CD4-positive, CD25-positive, alpha-beta regulatory T cell (primary cell): ENCODE measurements at regions not wholly inside any gene's neighbourhood (a gene's known extent, or its start where the extent isn't known, plus 50 kb on each side); places are given as distances from the start of the nearest gene placed in this dataset.

Source experiments
- ATAC-seq, 2 donors: fragments of 150-1000 bp; cut with Tn5 transposase; one replicate each; pipeline ENCODE4 v1.10.0; 2021; ENCODE audit warnings: low read depth in 2 of 2, moderate number of reproducible peaks in 2 of 2, moderate library complexity in 1 of 2
- DNase-seq, 3 donors: peaks; one replicate each; pipeline versions ENCODE4 v3.0.0 to v3.0.0-alpha.2; 2012 to 2022; ENCODE audit warnings: mixed read lengths in 1 of 3
- H3K27ac ChIP-seq: one replicate; pipeline ENCODE4 v1.7.0; 2013; ENCODE audit warnings: mild to moderate bottlenecking, low read length; ENCODE audit not compliant: insufficient read depth, poor library complexity, severe bottlenecking
- H3K27me3 ChIP-seq: one replicate; pipeline ENCODE4 v1.7.0; 2013; ENCODE audit warnings: low read length; ENCODE audit not compliant: control insufficient read depth, insufficient read depth
- H3K36me3 ChIP-seq: one replicate; pipeline ENCODE4 v1.7.0; 2013; ENCODE audit warnings: mild to moderate bottlenecking, low read length, moderate library complexity; ENCODE audit not compliant: control insufficient read depth, insufficient read depth
- H3K4me1 ChIP-seq: 2 replicates; pipeline ENCODE4 v1.7.0; 2013; ENCODE audit warnings: mild to moderate bottlenecking, low read length; ENCODE audit not compliant: insufficient read depth, control insufficient read depth, poor library complexity, severe bottlenecking
- H3K4me3 ChIP-seq: one replicate; pipeline ENCODE4 v1.7.0; 2013; ENCODE audit warnings: low read depth, mild to moderate bottlenecking, low read length, moderate library complexity
- H3K9me3 ChIP-seq, 2 experiments: 1 replicate in 1 of 2; 2 replicates in 1 of 2; pipeline ENCODE4 v1.7.0; 2013; ENCODE audit warnings: low read length in 2 of 2, mild to moderate bottlenecking in 1 of 2, moderate library complexity in 1 of 2; ENCODE audit not compliant: control insufficient read depth in 2 of 2
- H3K27ac Mint-ChIP-seq, 3 donors: one replicate each; pipeline ENCODE4 v1.8.0; 2020 to 2022; ENCODE audit warnings: mild to moderate bottlenecking in 3 of 3, mixed read lengths in 3 of 3, moderate library complexity in 2 of 3
- H3K27me3 Mint-ChIP-seq: one replicate; pipeline ENCODE4 v1.8.0; 2022; ENCODE audit warnings: mild to moderate bottlenecking, mixed read lengths
- H3K36me3 Mint-ChIP-seq: one replicate; pipeline ENCODE4 v1.8.0; 2020; ENCODE audit warnings: mixed read lengths
- H3K4me1 Mint-ChIP-seq, 4 donors: one replicate each; pipeline ENCODE4 v1.8.0; 2020 to 2022; ENCODE audit warnings: mixed read lengths in 4 of 4, mild to moderate bottlenecking in 1 of 4
- H3K4me3 Mint-ChIP-seq, 4 donors: one replicate each; pipeline ENCODE4 v1.8.0; 2020 to 2022; ENCODE audit warnings: mild to moderate bottlenecking in 4 of 4, mixed read lengths in 4 of 4, moderate library complexity in 3 of 4
- H3K9me3 Mint-ChIP-seq, 7 donors: one replicate each; pipeline ENCODE4 v1.8.0; 2020 to 2022; ENCODE audit warnings: mixed read lengths in 7 of 7, mild to moderate bottlenecking in 3 of 7, moderate library complexity in 2 of 7

- Histone ChIP-seq H3K9me3 (no peaks in the 10 kb centered on the region), H3K27ac (no peak overlapping the region), H3K36me3 (no peaks in the 10 kb centered on the region), H3K4me3 (no peak overlapping the region), H3K4me1 (no peaks in the 10 kb centered on the region), H3K27me3 (peaks cover 2% of the 10 kb centered on the region)
- Mint-ChIP-seq H3K27me3 (peaks cover 18% of the 10 kb centered on the region), H3K27ac (no peak overlapping the region), H3K9me3 (peaks cover 0 to 1% (median 0%) of the 10 kb centered on the region in 7 donors), H3K4me3 (no peak overlapping the region), H3K36me3 (no peaks in the 10 kb centered on the region), H3K4me1 (no peaks in the 10 kb centered on the region)
- DNase-seq (no peak), ATAC-seq (no peak)
Observed at GRCh38 chr7:36079446-36080025, 73.5 kb upstream of the EEPD1 start.

GRCh38 chr7:36080843-36081242, 72.2 kb upstream of the EEPD1 start:
- no peak overlapping the region for H3K27ac Mint-ChIP-seq
- H3K27ac ChIP-seq, result no peak overlapping the region
- H3K4me3 Mint-ChIP-seq, result no peak overlapping the region
- H3K4me1 Mint-ChIP-seq, result no peaks in the 10 kb centered on the region
- no peaks in the 10 kb centered on the region for H3K9me3 ChIP-seq
- peaks cover 18% of the 10 kb centered on the region for H3K27me3 Mint-ChIP-seq
- H3K36me3 ChIP-seq, result no peaks in the 10 kb centered on the region
- no peaks in the 10 kb centered on the region for H3K4me1 ChIP-seq
- ATAC-seq (no peak), DNase-seq (no peak)
- no peaks in the 10 kb centered on the region for H3K36me3 Mint-ChIP-seq
- H3K9me3 Mint-ChIP-seq, result peaks cover 0 to 1% (median 0%) of the 10 kb centered on the region in 7 donors
- no peak overlapping the region for H3K4me3 ChIP-seq
- peaks cover 2% of the 10 kb centered on the region for H3K27me3 ChIP-seq

DNA sequence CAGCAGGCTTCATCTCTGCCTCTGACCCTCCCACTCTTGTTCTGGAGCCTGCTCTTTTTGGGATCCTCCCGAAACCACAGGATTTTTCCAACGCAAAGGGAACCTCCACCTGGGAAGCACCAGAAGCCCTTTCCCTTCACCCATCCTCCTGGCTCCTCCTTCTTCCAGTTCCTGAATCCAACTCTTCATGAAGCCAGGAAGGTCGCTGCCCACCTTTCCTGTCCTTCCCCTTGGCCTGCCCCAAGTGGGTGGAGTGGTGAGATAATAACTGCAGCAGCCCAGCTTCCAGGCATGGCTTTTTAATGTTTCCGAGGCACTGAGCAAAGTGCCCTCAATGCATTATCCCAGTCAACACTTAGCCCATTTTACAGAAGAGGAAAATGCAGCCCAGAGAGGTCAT, 70.8 kb upstream of the EEPD1 start:
- Mint-ChIP-seq H3K4me3 (no peak overlapping the region), H3K36me3 (no peaks in the 10 kb centered on the region), H3K27ac (no peak overlapping the region), H3K4me1 (no peaks in the 10 kb centered on the region), H3K9me3 (peaks cover 0 to 1% (median 0%) of the 10 kb centered on the region in 7 donors), H3K27me3 (peaks cover 18% of the 10 kb centered on the region)
- ATAC-seq (no peak), DNase-seq (no peak)
- no peak overlapping the region for H3K27ac ChIP-seq
- no peak overlapping the region for H3K4me3 ChIP-seq
- no peaks in the 10 kb centered on the region for H3K9me3 ChIP-seq
- no peaks in the 10 kb centered on the region for H3K36me3 ChIP-seq
- peaks cover 2% of the 10 kb centered on the region for H3K27me3 ChIP-seq
- no peaks in the 10 kb centered on the region for H3K4me1 ChIP-seq

- no peak overlapping the region for H3K27ac ChIP-seq
- DNase-seq (no peak), ATAC-seq (no peak)
- no peak overlapping the region for H3K4me3 ChIP-seq
- H3K36me3 ChIP-seq, result no peaks in the 10 kb centered on the region
- H3K4me1 ChIP-seq, result no peaks in the 10 kb centered on the region
- H3K9me3 ChIP-seq, result no peaks in the 10 kb centered on the region
- peaks cover 0 to 3% (median 0%) of the 10 kb centered on the region in 7 donors for H3K9me3 Mint-ChIP-seq
- H3K27ac Mint-ChIP-seq, result no peak overlapping the region
- H3K27me3 Mint-ChIP-seq, result peaks cover 18% of the 10 kb centered on the region
- peaks cover 2% of the 10 kb centered on the region for H3K27me3 ChIP-seq
- H3K36me3 Mint-ChIP-seq, result no peaks in the 10 kb centered on the region
- H3K4me3 Mint-ChIP-seq, result no peak overlapping the region
- H3K4me1 Mint-ChIP-seq, result no peaks in the 10 kb centered on the region
Observed at GRCh38 chr7:36082910-36083309, 70.1 kb upstream of the EEPD1 start.

DNA sequence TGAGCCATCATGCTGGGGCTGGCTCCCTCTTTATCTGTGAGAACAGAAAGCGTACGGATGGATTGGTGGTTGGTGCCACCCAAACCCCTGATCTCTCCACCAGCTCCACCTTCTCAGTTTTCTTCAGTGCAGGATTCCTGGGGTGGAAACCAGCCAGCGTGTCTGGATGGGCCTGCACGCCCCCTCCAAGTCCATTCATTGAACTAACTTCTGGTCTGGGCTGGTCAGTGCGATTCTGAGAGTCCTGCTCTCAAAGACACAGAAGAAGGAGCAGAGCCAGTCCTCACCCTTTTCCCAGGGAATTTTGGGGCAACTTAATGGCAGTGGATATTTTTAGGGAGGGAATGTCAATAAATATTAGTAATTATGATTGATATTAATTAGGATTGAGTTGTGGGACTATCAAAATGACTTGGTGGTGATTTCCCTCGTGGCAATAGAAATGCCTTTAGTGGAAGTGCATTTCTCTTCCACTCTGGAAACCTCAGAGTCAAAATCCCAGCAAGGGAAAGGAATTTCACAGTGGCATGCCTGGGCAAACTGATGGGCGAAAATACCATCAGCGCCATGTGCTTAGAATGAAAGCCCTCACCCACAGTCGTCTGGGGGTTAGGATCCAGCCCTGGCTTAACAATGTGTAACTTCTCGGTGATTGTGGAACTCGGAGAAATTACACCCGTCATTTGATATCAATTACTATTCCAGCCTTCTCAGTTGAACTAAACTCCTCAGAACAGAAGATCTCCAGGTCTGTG, 69.3 kb upstream of the EEPD1 start:
- no peaks in the 10 kb centered on the region for H3K36me3 Mint-ChIP-seq
- peaks cover 0 to 6% (median 0%) of the 10 kb centered on the region in 7 donors for H3K9me3 Mint-ChIP-seq
- ATAC-seq, result no peak
- H3K27ac ChIP-seq, result no peak overlapping the region
- no peaks in the 10 kb centered on the region for H3K4me1 ChIP-seq
- H3K4me3 Mint-ChIP-seq, result no peak overlapping the region
- no peaks in the 10 kb centered on the region for H3K4me1 Mint-ChIP-seq
- peaks cover 2% of the 10 kb centered on the region for H3K27me3 ChIP-seq
- no peak overlapping the region for H3K27ac Mint-ChIP-seq
- no peak overlapping the region for H3K4me3 ChIP-seq
- DNase-seq, result no peak
- no peaks in the 10 kb centered on the region for H3K9me3 ChIP-seq
- peaks cover 18% of the 10 kb centered on the region for H3K27me3 Mint-ChIP-seq
- no peaks in the 10 kb centered on the region for H3K36me3 ChIP-seq

DNA sequence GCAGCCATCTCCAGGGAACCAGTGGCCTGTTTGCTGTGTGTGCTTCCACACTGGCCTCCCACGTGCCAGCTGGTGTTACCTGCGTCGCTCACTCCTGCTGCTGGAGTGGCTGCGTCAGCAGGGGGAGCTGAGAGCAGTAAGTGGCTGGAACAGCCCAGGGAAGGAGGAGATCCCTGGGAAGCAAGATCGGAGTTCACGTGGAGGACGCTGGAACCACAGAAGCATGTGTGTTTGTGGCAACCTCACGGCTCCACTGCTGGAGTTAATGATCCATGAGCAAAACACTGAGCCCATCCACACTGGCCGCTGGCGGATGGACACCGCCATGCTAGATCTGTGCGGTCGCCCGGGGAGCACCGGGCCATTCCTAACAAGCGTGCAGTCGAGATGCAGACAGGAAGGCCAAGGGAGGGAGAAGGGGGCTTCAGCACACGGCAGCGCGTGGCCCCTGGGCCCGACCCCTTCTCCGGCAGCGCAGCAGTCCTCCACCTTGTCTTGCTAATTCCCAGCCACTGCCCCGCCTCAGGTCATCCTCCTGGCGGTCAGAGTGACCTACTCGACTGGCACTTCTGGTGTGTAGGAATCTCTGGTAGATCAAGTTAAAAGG, 68.5 kb upstream of the EEPD1 start:
- Histone ChIP-seq H3K27me3 (peaks cover 2% of the 10 kb centered on the region), H3K36me3 (no peaks in the 10 kb centered on the region), H3K4me1 (no peaks in the 10 kb centered on the region), H3K9me3 (peaks cover 0 to 7% of the 10 kb centered on the region in 2 experiments), H3K27ac (no peak overlapping the region), H3K4me3 (no peak overlapping the region)
- Mint-ChIP-seq H3K36me3 (no peaks in the 10 kb centered on the region), H3K27me3 (peaks cover 18% of the 10 kb centered on the region), H3K27ac (no peak overlapping the region), H3K4me3 (no peak overlapping the region), H3K4me1 (no peaks in the 10 kb centered on the region), H3K9me3 (peaks cover 0 to 6% (median 0%) of the 10 kb centered on the region in 7 donors)
- ATAC-seq (no peak), DNase-seq (no peak)

- Histone ChIP-seq H3K4me1 (no peaks in the 10 kb centered on the region), H3K27ac (no peak overlapping the region), H3K27me3 (peaks cover 2% of the 10 kb centered on the region), H3K4me3 (no peak overlapping the region), H3K36me3 (no peaks in the 10 kb centered on the region), H3K9me3 (peaks cover 0 to 7% of the 10 kb centered on the region in 2 experiments)
- H3K4me3 Mint-ChIP-seq, result no peak overlapping the region
- H3K27ac Mint-ChIP-seq, result no peak overlapping the region
- H3K27me3 Mint-ChIP-seq, result peaks cover 18% of the 10 kb centered on the region
- no peak for ATAC-seq
- DNase-seq, result no peak
- peaks cover 0 to 6% (median 2%) of the 10 kb centered on the region in 7 donors for H3K9me3 Mint-ChIP-seq
- H3K36me3 Mint-ChIP-seq, result no peaks in the 10 kb centered on the region
- no peaks in the 10 kb centered on the region for H3K4me1 Mint-ChIP-seq
Observed at GRCh38 chr7:36085096-36085495, 68.0 kb upstream of the EEPD1 start.
